ENCODE measurements at regions not wholly inside any gene's neighbourhood (a gene's known extent, or its start where the extent isn't known, plus 50 kb on each side); places are given as distances from the start of the nearest gene placed in this dataset.

GRCh38 chr4:123107444-123108252 lies 185.3 kb upstream of the NUDT6 start:
- TF ChIP-seq RAD21 (IDR thresholded peaks at IDR 0.05; ENCODE audit: low read length) (no peak), CTCF (conservative IDR thresholded peaks at IDR 0.05; ENCODE audit: low read depth, low read length) (no peak), POLR2A (IDR thresholded peaks at IDR 0.05; ENCODE audit: low read depth, low read length) (no peak), USF2 (IDR thresholded peaks at IDR 0.05; ENCODE audit: low read depth, low read length) (no peak), MAZ (IDR thresholded peaks at IDR 0.05; ENCODE audit: borderline replicate concordance, low read depth, low read length) (no peak), BHLHE40 (IDR thresholded peaks at IDR 0.05; ENCODE audit: low read depth, low read length) (no peak), SMC3 (IDR thresholded peaks at IDR 0.05; ENCODE audit: low read depth, low read length) (no peak), ELK1 (IDR thresholded peaks at IDR 0.05; ENCODE audit: borderline replicate concordance, low read depth, low read length) (no peak), FOS (IDR thresholded peaks at IDR 0.05; ENCODE audit: low read depth, low read length) (no peak)
